GM12892 (cell line): ENCODE measurements at regions not wholly inside any gene's neighbourhood (a gene's known extent, or its start where the extent isn't known, plus 50 kb on each side); places are given as distances from the start of the nearest gene placed in this dataset.
"Not testable (repeated sequence)": the region's sequence is repeated elsewhere in the genome, so short reads cannot be mapped to it uniquely, and the experiment has no call there.

ENCODE experiments used
- DNase-seq: peaks from one replicate; pipeline ENCODE4 v3.0.0; 2011; ENCODE audit not compliant: insufficient read length
- FAIRE-seq: peaks from 2 replicates; lab custom pipeline; 2011; peaks lifted over from hg19 to GRCh38; lab: Jason Lieb, UNC
- POLR2A ChIP-seq: IDR thresholded peaks from 2 replicates; pipeline ENCODE4 v1.6.1; 2011; ENCODE audit warnings: low read depth, low read length, control low read depth
- POLR2AphosphoS5 ChIP-seq: IDR thresholded peaks from 2 replicates; pipeline ENCODE4 v1.6.1; 2011; ENCODE audit warnings: low read depth, low read length, control low read depth
- TAF1 ChIP-seq: IDR thresholded peaks from 2 replicates; pipeline ENCODE4 v1.6.1; 2011; ENCODE audit warnings: low read depth, mild to moderate bottlenecking, control low read depth, low read length, borderline replicate concordance

- DNase-seq, FAIRE-seq: not testable (repeated sequence)
Observed at GRCh38 chr2:156254637-156255067, 77.9 kb downstream of the NR4A2 start.

- FAIRE-seq (no peak), DNase-seq (no peak)
- TF ChIP-seq TAF1 (no peak), POLR2A (no peak), POLR2AphosphoS5 (no peak)
Observed at GRCh38 chr2:156253765-156254164, 78.8 kb downstream of the NR4A2 start.

GRCh38 chr2:156242874-156243273 is 89.6 kb downstream of the NR4A2 start:
- no peak for DNase-seq
- TF ChIP-seq POLR2A (no peak), TAF1 (no peak), POLR2AphosphoS5 (no peak)
- no peak for FAIRE-seq

GRCh38 chr2:156237558-156237957 is 95.0 kb downstream of the NR4A2 start:
- DNase-seq: no peak
- TF ChIP-seq POLR2A (no peak), TAF1 (no peak), POLR2AphosphoS5 (no peak)
- no peak for FAIRE-seq

- TF ChIP-seq TAF1 (no peak), POLR2A (no peak), POLR2AphosphoS5 (no peak)
- no peak for DNase-seq
- FAIRE-seq: no peak
Observed at GRCh38 chr2:156229724-156230362, 102.7 kb downstream of the NR4A2 start.

- DNase-seq, FAIRE-seq: not testable (repeated sequence)
Observed at GRCh38 chr2:156223328-156223727, 109.2 kb downstream of the NR4A2 start.

- TF ChIP-seq POLR2A (no peak), POLR2AphosphoS5 (no peak), TAF1 (no peak)
- FAIRE-seq: no peak
- DNase-seq: no peak
Observed at GRCh38 chr2:156221703-156222102, 110.8 kb downstream of the NR4A2 start.

- no peak for FAIRE-seq
- no peak for DNase-seq
Observed at GRCh38 chr2:156219491-156220100, 112.9 kb downstream of the NR4A2 start.

GRCh38 chr2:156215656-156216055 is 116.9 kb downstream of the NR4A2 start:
- no peak for FAIRE-seq
- TF ChIP-seq POLR2A (no peak), POLR2AphosphoS5 (no peak), TAF1 (no peak)
- DNase-seq: no peak

More at GRCh38 chr2:156219491-156220100, 112.9 kb downstream of the NR4A2 start:
- no peak for TF ChIP-seq TAF1

- no peak for DNase-seq
- TF ChIP-seq POLR2A (no peak), TAF1 (no peak), POLR2AphosphoS5 (no peak)
- FAIRE-seq: no peak
Observed at GRCh38 chr2:156211318-156211717, 121.2 kb downstream of the NR4A2 start.

GRCh38 chr2:156206355-156206754 is 126.2 kb downstream of the NR4A2 start:
- DNase-seq (no peak), FAIRE-seq (no peak)
- no peak for TF ChIP-seq TAF1
- no peak for TF ChIP-seq POLR2A
- TF ChIP-seq POLR2AphosphoS5: no peak

- no peak for TF ChIP-seq POLR2AphosphoS5
- TF ChIP-seq POLR2A: no peak
- no peak for TF ChIP-seq TAF1
- no peak for FAIRE-seq
- no peak for DNase-seq
Observed at GRCh38 chr2:156199588-156199987, 132.9 kb downstream of the NR4A2 start.

GRCh38 chr2:156196031-156196430 is 136.5 kb downstream of the NR4A2 start:
- DNase-seq (no peak), FAIRE-seq (no peak)
- TF ChIP-seq POLR2A: no peak
- TF ChIP-seq POLR2AphosphoS5: no peak
- TF ChIP-seq TAF1: no peak

GRCh38 chr2:156192468-156192867 is 140.1 kb downstream of the NR4A2 start:
- TF ChIP-seq TAF1 (no peak), POLR2A (no peak), POLR2AphosphoS5 (no peak)
- no peak for FAIRE-seq
- no peak for DNase-seq
